ENCODE measurements at regions not wholly inside any gene's neighbourhood (a gene's known extent, or its start where the extent isn't known, plus 50 kb on each side); places are given as distances from the start of the nearest gene placed in this dataset.

DNA sequence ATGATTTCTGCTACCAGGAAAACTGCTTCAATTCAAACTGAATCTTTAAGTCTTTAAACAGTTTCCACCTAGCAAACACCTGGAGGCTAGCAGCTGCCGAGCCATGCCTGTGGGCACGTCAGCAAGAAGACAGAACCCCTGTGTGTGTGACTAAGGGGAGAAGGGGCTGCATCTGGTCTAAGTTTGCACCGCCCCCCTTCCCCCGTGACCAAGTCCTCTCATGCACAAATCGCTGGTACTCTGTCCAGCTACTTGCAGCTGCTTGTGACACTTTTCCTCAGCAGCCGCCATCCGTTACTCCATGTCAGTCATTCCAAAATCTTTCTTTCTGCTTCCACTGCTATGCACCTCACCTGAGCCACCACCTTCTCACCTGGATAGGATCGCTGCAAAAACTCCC is 355.0 kb downstream of the SS18 start:
- TF ChIP-seq, protein P1, sequence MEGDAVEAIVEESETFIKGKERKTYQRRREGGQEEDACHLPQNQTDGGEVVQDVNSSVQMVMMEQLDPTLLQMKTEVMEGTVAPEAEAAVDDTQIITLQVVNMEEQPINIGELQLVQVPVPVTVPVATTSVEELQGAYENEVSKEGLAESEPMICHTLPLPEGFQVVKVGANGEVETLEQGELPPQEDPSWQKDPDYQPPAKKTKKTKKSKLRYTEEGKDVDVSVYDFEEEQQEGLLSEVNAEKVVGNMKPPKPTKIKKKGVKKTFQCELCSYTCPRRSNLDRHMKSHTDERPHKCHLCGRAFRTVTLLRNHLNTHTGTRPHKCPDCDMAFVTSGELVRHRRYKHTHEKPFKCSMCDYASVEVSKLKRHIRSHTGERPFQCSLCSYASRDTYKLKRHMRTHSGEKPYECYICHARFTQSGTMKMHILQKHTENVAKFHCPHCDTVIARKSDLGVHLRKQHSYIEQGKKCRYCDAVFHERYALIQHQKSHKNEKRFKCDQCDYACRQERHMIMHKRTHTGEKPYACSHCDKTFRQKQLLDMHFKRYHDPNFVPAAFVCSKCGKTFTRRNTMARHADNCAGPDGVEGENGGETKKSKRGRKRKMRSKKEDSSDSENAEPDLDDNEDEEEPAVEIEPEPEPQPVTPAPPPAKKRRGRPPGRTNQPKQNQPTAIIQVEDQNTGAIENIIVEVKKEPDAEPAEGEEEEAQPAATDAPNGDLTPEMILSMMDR (conservative IDR thresholded peaks at IDR 0.05; ENCODE audit: low read depth, low read length): no peak
- no peak for TF ChIP-seq CEBPB (IDR thresholded peaks at IDR 0.05; ENCODE audit: low read depth, low read length)

Measured in IMR-90 (cell line).